T47D (cell line): ENCODE measurements at regions not wholly inside any gene's neighbourhood (a gene's known extent, or its start where the extent isn't known, plus 50 kb on each side); places are given as distances from the start of the nearest gene placed in this dataset.
A peak's percentile ranks its signal among the peaks of the same experiment; 100 is the strongest.
"Not testable (repeated sequence)": the region's sequence is repeated elsewhere in the genome, so short reads cannot be mapped to it uniquely, and the experiment has no call there.

ENCODE experiments used
- DNase-seq, 2 experiments: peaks; one replicate each; pipeline versions ENCODE4 v3.0.0 to v3.0.0-alpha.2; 2011 to 2012; ENCODE audit warnings: low read depth in 1 of 2, low spot score in 1 of 2
- JUND ChIP-seq: IDR thresholded peaks from 2 replicates; pipeline ENCODE4 v1.6.1; 2012; ENCODE audit warnings: low read depth
- in situ Hi-C: cut with HindIII; loops from 2 replicates; pipeline ENCODE4 v1.10.0; 2016; ENCODE audit warnings: low sequenced_read_pairs, low pct_unique_long_range_greater_than_20kb

- in situ Hi-C loops = no loop called here
- no peak for TF ChIP-seq JUND
- DNase-seq = no peak
These were observed 875.0 kb upstream of the IGFBP7 start for GRCh38 chr4:57985161-57985560.

GRCh38 chr4:57981123-57981522 is 870.9 kb upstream of the IGFBP7 start:
- no peak for DNase-seq
- TF ChIP-seq JUND = no peak
- in situ Hi-C loops = no loop called here

GRCh38 chr4:57974821-57975220 is 864.6 kb upstream of the IGFBP7 start:
- DNase-seq = peak in 1 of 2 experiments; percentile 1
- in situ Hi-C loops = no loop called here
- no peak for TF ChIP-seq JUND

GRCh38 chr4:57973819-57974218 is 863.6 kb upstream of the IGFBP7 start:
- in situ Hi-C loops = no loop called here
- TF ChIP-seq JUND = no peak
- no peak for DNase-seq

- in situ Hi-C loops = no loop called here
- no peak for TF ChIP-seq JUND
- no peak for DNase-seq
These were observed 861.1 kb upstream of the IGFBP7 start for GRCh38 chr4:57971261-57971660.

- in situ Hi-C loops = no loop called here
- no peak for DNase-seq
- TF ChIP-seq JUND = no peak
These were observed 857.0 kb upstream of the IGFBP7 start for GRCh38 chr4:57966987-57967760.

- DNase-seq, in situ Hi-C loops: not testable (repeated sequence)
These were observed 855.2 kb upstream of the IGFBP7 start for GRCh38 chr4:57965431-57965830.

- TF ChIP-seq JUND = no peak
- in situ Hi-C loops = no loop called here
- DNase-seq = no peak
These were observed 835.1 kb upstream of the IGFBP7 start for GRCh38 chr4:57945298-57945697.

GRCh38 chr4:57943682-57944081 is 833.5 kb upstream of the IGFBP7 start:
- in situ Hi-C loops = no loop called here
- no peak for TF ChIP-seq JUND
- DNase-seq = no peak

GRCh38 chr4:57937326-57937725 is 827.1 kb upstream of the IGFBP7 start:
- DNase-seq, in situ Hi-C loops: not testable (repeated sequence)

- in situ Hi-C loops = no loop called here
- no peak for DNase-seq
- TF ChIP-seq JUND = no peak
These were observed 816.1 kb upstream of the IGFBP7 start for GRCh38 chr4:57926311-57926710.

GRCh38 chr4:57924951-57925350 is 814.8 kb upstream of the IGFBP7 start:
- no peak for DNase-seq
- TF ChIP-seq JUND = no peak
- in situ Hi-C loops = no loop called here

GRCh38 chr4:57916479-57916878 is 806.3 kb upstream of the IGFBP7 start:
- TF ChIP-seq JUND = no peak
- in situ Hi-C loops = no loop called here
- DNase-seq = no peak

GRCh38 chr4:57911203-57911602 is 801.0 kb upstream of the IGFBP7 start:
- in situ Hi-C loops = no loop called here
- no peak for DNase-seq
- no peak for TF ChIP-seq JUND

GRCh38 chr4:57910151-57910550 is 800.0 kb upstream of the IGFBP7 start:
- in situ Hi-C loops = no loop called here
- DNase-seq = no peak
- TF ChIP-seq JUND = no peak
